HepG2 (cell line): ENCODE measurements at regions not wholly inside any gene's neighbourhood (a gene's known extent, or its start where the extent isn't known, plus 50 kb on each side); places are given as distances from the start of the nearest gene placed in this dataset.

Source experiments
- ATAC-seq: fragments of 200-7000 bp; cut with Tn5 transposase; 3 replicates; pipeline ENCODE4 v1.9.1; 2020; ENCODE audit warnings: mild to moderate bottlenecking, moderate library complexity
- BruUV-seq: library from RNA; stranded (reverse); fragments of 400-500 nt; replicated peaks from 2 replicates; lab custom pipeline; 2021; lab: Mats Ljungman, UMichigan
- CTCF ChIA-PET: fragments of 300-600 bp; formaldehyde crosslinking; extraction: SDS; loops from one replicate; lab custom pipeline; 2021; ENCODE audit warnings: low total read pairs, inconsistent platforms, low intra/inter-chr PET ratio; lab: Yijun Ruan, JAX
- POLR2A ChIA-PET: fragments of 350-600 bp; sonication (Branson Sonifier 250); formaldehyde crosslinking; loops from one replicate; lab custom pipeline; 2020; ENCODE audit warnings: antibody characterized with exemption, inconsistent platforms; lab: Yijun Ruan, JAX
- DNase-seq: peaks from one replicate; pipeline ENCODE4 v3.0.0-alpha.2; 2015; ENCODE audit warnings: low spot score
- FAIRE-seq: peaks from 3 replicates; lab custom pipeline; 2011; peaks lifted over from hg19 to GRCh38; lab: Jason Lieb, UNC
- H2AFZ ChIP-seq: one replicate; pipeline ENCODE4 v1.6.1; 2011; ENCODE audit warnings: low read length, inconsistent platforms
- H3K27ac ChIP-seq: fragments of 300-600 bp; 3 replicates; pipeline ENCODE4 v1.8.0; 2011; ENCODE audit warnings: mixed run types, mild to moderate bottlenecking, mixed read lengths, low read length, inconsistent platforms; ENCODE audit not compliant: insufficient read depth; ENCODE audit errors: extremely low read length
- H3K27me3 ChIP-seq, 2 experiments: fragments of 200-600 bp in 1 of 2; 2 replicates in 1 of 2; 3 replicates in 1 of 2; pipeline versions ENCODE4 v1.6.0 to v1.8.0; 2011; ENCODE audit warnings: low read length in 2 of 2, mild to moderate bottlenecking in 2 of 2, moderate library complexity in 2 of 2, inconsistent platforms in 1 of 2; ENCODE audit not compliant: insufficient read depth in 2 of 2, control insufficient read depth in 1 of 2
- H3K36me3 ChIP-seq, 2 experiments: fragments of 200-600 bp in 1 of 2; replicated peaks in 1 of 2; 2 replicates in 1 of 2; 3 replicates in 1 of 2; pipeline versions ENCODE4 v1.5.1 to v1.8.0; 2011; ENCODE audit warnings: low read length in 2 of 2, inconsistent platforms in 1 of 2; ENCODE audit not compliant: insufficient read depth in 2 of 2, control insufficient read depth in 1 of 2
- H3K4me1 ChIP-seq: 2 replicates; pipeline ENCODE4 v1.5.1; 2012; ENCODE audit warnings: low read length, inconsistent platforms; ENCODE audit not compliant: insufficient read depth
- H3K4me2 ChIP-seq: 2 replicates; pipeline ENCODE4 v1.6.0; 2011; ENCODE audit warnings: low read depth, low read length, inconsistent platforms
- H3K4me3 ChIP-seq, 3 experiments: fragments of 200-600 bp in 1 of 3; sonication (generic), shearing (Covaris generic) in 1 of 3; replicated peaks in 1 of 3; 2 replicates each; pipeline ENCODE4 v1.5.1; 2011 to 2016; ENCODE audit warnings: low read length in 3 of 3, inconsistent platforms in 2 of 3, low read depth in 2 of 3, mild to moderate bottlenecking in 2 of 3, control low read depth in 1 of 3, mixed read lengths in 1 of 3; ENCODE audit not compliant: insufficient read depth in 1 of 3
- H3K79me2 ChIP-seq: one replicate; pipeline ENCODE4 v1.6.1; 2011; ENCODE audit warnings: low read length, inconsistent platforms; ENCODE audit not compliant: insufficient read depth
- H3K9ac ChIP-seq: 2 replicates; pipeline ENCODE4 v1.6.0; 2011; ENCODE audit warnings: mild to moderate bottlenecking, low read depth, low read length, inconsistent platforms; ENCODE audit not compliant: insufficient read depth
- H3K9me3 ChIP-seq: 2 replicates; pipeline ENCODE4 v1.5.1; 2012; ENCODE audit warnings: mild to moderate bottlenecking, low read length
- H4K20me1 ChIP-seq: 2 replicates; pipeline ENCODE4 v1.6.0; 2011; ENCODE audit warnings: inconsistent platforms, mild to moderate bottlenecking, low read length, moderate library complexity; ENCODE audit not compliant: insufficient read depth
- BRF2 ChIP-seq: sonication (generic); formaldehyde crosslinking; IDR thresholded peaks from 2 replicates; pipeline ENCODE4 v1.8.1; 2022; ENCODE audit warnings: mild to moderate bottlenecking, missing genetic modification reagents
- FOXA1 ChIP-seq, 2 experiments: fragments of 450-650 bp in 1 of 2; sonication (generic) in 1 of 2; formaldehyde crosslinking in 1 of 2; IDR thresholded peaks; 2 replicates each; pipeline versions ENCODE4 v1.4.0 to v1.6.1; 2016 to 2020; ENCODE audit warnings: missing genetic modification reagents in 1 of 2
- MATR3 ChIP-seq: sonication (generic); formaldehyde crosslinking; IDR thresholded peaks from 2 replicates; pipeline ENCODE4 v1.4.0; 2020; ENCODE audit warnings: missing genetic modification reagents
- MED1 ChIP-seq: sonication (generic); formaldehyde crosslinking; IDR thresholded peaks from 2 replicates; pipeline ENCODE4 v1.4.0; 2020; ENCODE audit warnings: missing genetic modification reagents
- NCOA1 ChIP-seq: sonication (generic); formaldehyde crosslinking; IDR thresholded peaks from 2 replicates; pipeline ENCODE4 v1.9.0; 2021; ENCODE audit warnings: missing genetic modification reagents
- PTBP1 ChIP-seq: fragments of 200-400 bp; formaldehyde crosslinking; IDR thresholded peaks from 2 replicates; pipeline ENCODE4 v1.6.1; 2018; ENCODE audit warnings: low read length, low read depth; ENCODE audit not compliant: poor library complexity, severe bottlenecking
- ZFP62 ChIP-seq: sonication (generic); formaldehyde crosslinking; IDR thresholded peaks from 2 replicates; pipeline ENCODE4 v1.4.0; 2020; ENCODE audit warnings: missing genetic modification reagents
- ZKSCAN8 ChIP-seq: IDR thresholded peaks from 2 replicates; pipeline ENCODE4 v1.6.1; 2016; ENCODE audit warnings: borderline replicate concordance, missing genetic modification reagents, missing compliant biosample characterization
- ZNF337 ChIP-seq: sonication (generic); formaldehyde crosslinking; IDR thresholded peaks from 2 replicates; pipeline ENCODE4 v1.5.1; 2020; ENCODE audit warnings: missing genetic modification reagents, low read depth, mild to moderate bottlenecking, borderline replicate concordance
- WGBS: methylation state at CpG from one replicate; pipeline ENCODE4 v1.1.6; 2017; ENCODE audit warnings: low lambda C conversion rate; 5-methylcytosine and 5-hydroxymethylcytosine counted together
- in situ Hi-C: cut with HindIII; loops from 2 replicates; pipeline ENCODE4 v1.10.0; 2017; ENCODE audit warnings: low pct_unique_long_range_greater_than_20kb; ENCODE audit not compliant: extremely low pct_ligation_motif_present
- intact Hi-C: fragments of 100-400 bp; cut with micrococcal nuclease; formaldehyde crosslinking; loops from one replicate; pipeline ENCODE4 v1.10.0; 2022; ENCODE audit not compliant: unreplicated experiment

GRCh38 chr5:97919719-97920118 lies 736.7 kb upstream of the RIOK2 start:
- H3K79me2 ChIP-seq, result no peaks in the 10 kb centered on the region
- H2AFZ ChIP-seq, result no peak overlapping the region
- H3K27me3 ChIP-seq, result no peaks in the 10 kb centered on the region
- no peak overlapping the region for H3K27ac ChIP-seq
- no TSS peak for BruUV-seq
- no peak overlapping the region for H3K4me3 ChIP-seq
- DNase-seq (no peak), ATAC-seq (no peak), FAIRE-seq (no peak)
- in situ Hi-C loops, result no loop called here
- CTCF ChIA-PET, result no interaction called here
- H4K20me1 ChIP-seq, result no peaks in the 10 kb centered on the region
- 0 out of 2 replicates have a peak, but pooled peaks cover 4% of the 10 kb centered on the region for H3K9me3 ChIP-seq
- TF ChIP-seq NCOA1 (CRISPR knock-in tag) (no peak), ZKSCAN8 (no peak), MED1 (CRISPR knock-in tag) (no peak), MATR3 (no peak), ZFP62 (CRISPR knock-in tag) (no peak)
- TF ChIP-seq, all 625 proteins: peak for 0
- no peak overlapping the region for H3K4me2 ChIP-seq
- intact Hi-C loops, result no loop called here
- H3K9ac ChIP-seq, result no peak overlapping the region
- WGBS, result 3% methylated on average over 4 of the region's 4 CpGs
- POLR2A ChIA-PET, result no interaction called here
- no peaks in the 10 kb centered on the region for H3K36me3 ChIP-seq
- no peaks in the 10 kb centered on the region for H3K4me1 ChIP-seq

GRCh38 chr5:97922776-97923175 lies 739.7 kb upstream of the RIOK2 start:
- H3K4me3 ChIP-seq, result no peak overlapping the region
- H3K4me2 ChIP-seq, result no peak overlapping the region
- no peak overlapping the region for H3K9ac ChIP-seq
- no peaks in the 10 kb centered on the region for H3K79me2 ChIP-seq
- 47% methylated on average over 5 of the region's 5 CpGs for WGBS
- in situ Hi-C loops, result no loop called here
- BruUV-seq, result no TSS peak
- H3K36me3 ChIP-seq, result no peaks in the 10 kb centered on the region
- H3K27ac ChIP-seq, result no peak overlapping the region
- H3K4me1 ChIP-seq, result no peaks in the 10 kb centered on the region
- TF ChIP-seq PTBP1 (no peak), ZNF337 (CRISPR knock-in tag) (no peak), BRF2 (CRISPR knock-in tag) (no peak), FOXA1 (IDR thresholded peaks at IDR 0.05) (no peak), FOXA1 (CRISPR knock-in tag; IDR thresholded peaks at IDR 0.05) (no peak)
- POLR2A ChIA-PET, result no interaction called here
- H2AFZ ChIP-seq, result no peak overlapping the region
- intact Hi-C loops, result no loop called here
- no peak for DNase-seq
- no peak for FAIRE-seq
- H3K27me3 ChIP-seq, result no peaks in the 10 kb centered on the region
- no peak for ATAC-seq
- CTCF ChIA-PET, result no interaction called here
- H4K20me1 ChIP-seq, result no peaks in the 10 kb centered on the region
- H3K9me3 ChIP-seq, result no peaks in the 10 kb centered on the region
